Fibroblast of the aortic adventitia (primary cell): ENCODE measurements at regions not wholly inside any gene's neighbourhood (a gene's known extent, or its start where the extent isn't known, plus 50 kb on each side); places are given as distances from the start of the nearest gene placed in this dataset.
A peak's percentile ranks its signal among the peaks of the same experiment; 100 is the strongest.
"Not testable (repeated sequence)": the region's sequence is repeated elsewhere in the genome, so short reads cannot be mapped to it uniquely, and the experiment has no call there.

Source experiments
- DNase-seq: peaks from one replicate; pipeline ENCODE4 v3.0.0-alpha.2; 2010; ENCODE audit warnings: low read depth
- H3K4me3 ChIP-seq: 2 replicates; pipeline ENCODE4 v1.5.1; 2011; ENCODE audit warnings: low read depth, mild to moderate bottlenecking, control low read depth, low read length, moderate library complexity
- TF ChIP-seq, protein P1 (sequence below): IDR thresholded peaks from 2 replicates; pipeline ENCODE4 v1.5.1; 2011; ENCODE audit warnings: mild to moderate bottlenecking, low read length, control low read depth, inconsistent platforms; ENCODE audit not compliant: insufficient read depth

DNA sequence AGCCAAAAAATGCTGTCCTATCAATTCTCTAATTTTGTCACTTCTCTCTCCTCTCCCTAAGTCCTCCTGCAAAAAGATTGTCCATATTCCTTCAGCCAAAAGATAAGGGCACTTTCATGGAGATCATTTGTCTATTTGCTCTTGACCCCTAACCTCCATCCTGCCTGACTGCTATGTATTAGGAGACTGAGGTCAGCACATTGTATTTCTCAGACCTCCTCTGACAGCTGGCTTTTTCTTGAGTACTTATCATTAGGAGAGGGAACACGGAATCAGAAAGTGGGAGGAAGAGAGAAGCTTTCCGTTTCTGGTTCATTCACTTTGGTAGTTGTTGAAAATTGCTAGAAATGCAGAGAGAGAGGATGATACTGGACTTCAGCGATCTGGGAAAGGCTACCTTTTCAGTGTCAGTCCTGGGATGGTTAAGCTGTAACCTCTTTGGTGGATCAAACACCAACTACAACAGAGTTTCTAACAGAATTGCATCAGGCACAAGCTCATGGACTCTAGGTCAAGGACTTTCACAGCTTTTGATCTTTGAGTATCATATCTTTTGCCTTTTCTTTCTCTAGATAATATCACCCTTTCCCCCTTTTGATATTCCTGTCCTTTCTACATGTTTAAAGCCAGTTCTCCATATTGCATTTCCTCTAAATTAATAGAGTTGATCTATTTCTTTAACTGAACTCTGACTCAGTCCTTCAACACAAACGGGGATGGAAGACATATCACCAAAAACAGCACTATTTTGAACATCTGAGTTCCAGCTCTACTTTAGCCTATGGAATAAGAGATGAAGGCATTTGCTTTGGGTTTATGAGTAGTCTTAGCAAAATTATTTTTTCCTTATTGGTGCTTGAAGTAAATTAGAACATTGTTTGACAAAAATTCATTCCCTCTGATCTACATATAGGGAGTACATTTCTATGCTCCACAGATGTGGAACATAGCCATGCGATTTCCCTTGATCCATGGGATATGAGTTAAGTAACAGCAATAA, 63.3 kb upstream of the KYNU start:
- no peak overlapping the region for H3K4me3 ChIP-seq
- no peak for DNase-seq
- TF ChIP-seq, protein P1, sequence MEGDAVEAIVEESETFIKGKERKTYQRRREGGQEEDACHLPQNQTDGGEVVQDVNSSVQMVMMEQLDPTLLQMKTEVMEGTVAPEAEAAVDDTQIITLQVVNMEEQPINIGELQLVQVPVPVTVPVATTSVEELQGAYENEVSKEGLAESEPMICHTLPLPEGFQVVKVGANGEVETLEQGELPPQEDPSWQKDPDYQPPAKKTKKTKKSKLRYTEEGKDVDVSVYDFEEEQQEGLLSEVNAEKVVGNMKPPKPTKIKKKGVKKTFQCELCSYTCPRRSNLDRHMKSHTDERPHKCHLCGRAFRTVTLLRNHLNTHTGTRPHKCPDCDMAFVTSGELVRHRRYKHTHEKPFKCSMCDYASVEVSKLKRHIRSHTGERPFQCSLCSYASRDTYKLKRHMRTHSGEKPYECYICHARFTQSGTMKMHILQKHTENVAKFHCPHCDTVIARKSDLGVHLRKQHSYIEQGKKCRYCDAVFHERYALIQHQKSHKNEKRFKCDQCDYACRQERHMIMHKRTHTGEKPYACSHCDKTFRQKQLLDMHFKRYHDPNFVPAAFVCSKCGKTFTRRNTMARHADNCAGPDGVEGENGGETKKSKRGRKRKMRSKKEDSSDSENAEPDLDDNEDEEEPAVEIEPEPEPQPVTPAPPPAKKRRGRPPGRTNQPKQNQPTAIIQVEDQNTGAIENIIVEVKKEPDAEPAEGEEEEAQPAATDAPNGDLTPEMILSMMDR = no peak

DNA sequence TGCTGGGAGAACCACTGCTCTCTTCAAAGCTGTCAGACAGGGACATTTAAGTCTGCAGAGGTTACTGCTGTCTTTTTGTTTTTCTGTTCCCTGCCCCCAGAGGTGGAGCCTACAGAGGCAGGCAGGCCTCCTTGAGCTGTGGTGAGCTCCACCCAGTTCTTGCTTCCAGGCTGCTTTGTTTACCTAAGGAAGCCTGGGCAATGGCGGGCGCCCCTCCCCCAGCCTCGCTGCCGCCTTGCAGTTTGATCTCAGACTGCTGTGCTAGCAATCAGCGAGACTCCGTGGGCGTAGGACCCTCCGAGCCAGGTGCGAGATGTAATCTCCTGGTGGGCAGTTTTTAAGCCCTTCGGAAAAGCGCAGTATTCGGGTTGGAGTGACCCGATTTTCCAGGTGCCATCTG, 65.8 kb upstream of the KYNU start:
- DNase-seq, H3K4me3 ChIP-seq: not testable (repeated sequence)

DNA sequence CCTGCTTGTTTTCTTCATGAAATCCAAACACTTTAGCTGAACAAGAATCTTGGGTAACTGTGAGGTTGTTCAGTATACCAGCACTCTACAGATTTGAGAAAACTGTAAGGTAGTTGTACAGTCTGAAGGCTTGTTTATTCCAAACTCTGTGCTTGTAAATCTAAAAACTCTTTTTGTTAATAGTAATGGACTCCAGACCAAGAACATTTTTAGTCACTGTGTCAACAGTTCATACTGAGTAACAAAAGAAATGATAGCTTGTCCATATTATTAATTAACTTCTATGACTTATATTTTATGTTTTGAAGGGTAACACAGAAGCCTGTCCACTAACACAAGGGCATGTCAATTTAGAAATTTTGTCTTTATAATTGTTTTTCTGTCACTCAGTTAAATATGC, 72.2 kb upstream of the KYNU start:
- TF ChIP-seq, protein P1 = no peak
- H3K4me3 ChIP-seq = no peak overlapping the region
- DNase-seq = no peak

DNA sequence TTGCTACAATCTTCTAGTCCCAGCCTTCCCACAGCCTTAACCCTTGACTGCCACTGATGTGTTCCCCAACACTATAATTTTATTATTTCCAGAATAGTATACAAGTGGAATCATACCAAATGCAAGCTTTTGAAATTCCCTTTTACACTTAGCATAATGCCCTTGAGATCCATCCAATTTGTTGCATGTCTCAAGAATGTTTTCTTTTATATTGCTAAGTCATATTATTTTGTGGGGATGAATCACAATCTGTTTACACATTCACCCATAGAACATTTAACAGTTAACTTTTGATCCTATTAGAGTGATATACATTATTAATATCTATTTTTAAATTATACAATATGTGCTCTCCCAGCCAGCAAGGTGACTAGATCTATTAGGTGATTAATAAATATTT, 74.3 kb upstream of the KYNU start:
- no peak for DNase-seq
- TF ChIP-seq, protein P1 = no peak

DNA sequence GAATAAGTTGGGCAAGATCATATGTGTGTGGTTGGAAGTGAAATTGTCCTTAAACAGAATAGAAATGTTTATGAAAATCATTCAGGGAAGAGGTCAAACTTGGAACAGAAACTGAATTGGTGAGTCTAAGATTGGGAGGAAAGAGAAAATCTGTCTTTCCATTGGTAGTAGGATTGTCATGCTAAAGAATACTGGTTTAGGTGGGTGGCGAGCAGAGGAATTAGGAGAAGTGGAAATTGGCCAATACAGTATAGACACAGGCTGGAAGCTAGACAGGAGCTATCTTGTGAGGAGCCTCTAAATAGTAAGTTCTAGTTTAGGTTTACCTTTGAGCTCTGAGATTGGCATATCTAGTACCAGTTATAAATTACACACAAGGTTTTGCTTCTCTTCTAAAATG, 80.9 kb upstream of the KYNU start:
- TF ChIP-seq, protein P1 = no peak

More for the DNA sequence above, 74.3 kb upstream of the KYNU start:
- H3K4me3 ChIP-seq = no peak overlapping the region

DNA sequence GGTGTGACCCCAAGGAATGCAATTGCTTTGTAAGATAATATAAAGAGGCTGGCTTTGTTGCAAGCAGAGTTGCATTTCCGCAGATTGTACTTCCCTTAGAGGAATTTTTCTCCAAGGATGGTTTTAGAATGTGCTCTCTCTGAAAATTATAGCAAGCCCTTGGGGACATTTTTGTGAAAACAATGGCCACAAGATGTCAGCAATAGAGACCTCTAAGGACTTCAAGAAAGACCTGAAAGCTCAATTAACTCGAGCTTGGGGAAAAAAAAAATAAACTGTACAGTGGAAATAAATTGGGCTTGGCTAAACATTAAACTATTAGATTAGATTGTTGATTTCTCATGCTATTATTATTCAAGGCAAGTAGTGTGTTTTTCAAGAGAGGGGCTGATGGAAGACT, 81.3 kb upstream of the KYNU start:
- no peak overlapping the region for H3K4me3 ChIP-seq
- TF ChIP-seq, protein P1 = no peak
- DNase-seq = peak; percentile 3

More for the DNA sequence above, 80.9 kb upstream of the KYNU start:
- no peak for DNase-seq
- H3K4me3 ChIP-seq = no peak overlapping the region

DNA sequence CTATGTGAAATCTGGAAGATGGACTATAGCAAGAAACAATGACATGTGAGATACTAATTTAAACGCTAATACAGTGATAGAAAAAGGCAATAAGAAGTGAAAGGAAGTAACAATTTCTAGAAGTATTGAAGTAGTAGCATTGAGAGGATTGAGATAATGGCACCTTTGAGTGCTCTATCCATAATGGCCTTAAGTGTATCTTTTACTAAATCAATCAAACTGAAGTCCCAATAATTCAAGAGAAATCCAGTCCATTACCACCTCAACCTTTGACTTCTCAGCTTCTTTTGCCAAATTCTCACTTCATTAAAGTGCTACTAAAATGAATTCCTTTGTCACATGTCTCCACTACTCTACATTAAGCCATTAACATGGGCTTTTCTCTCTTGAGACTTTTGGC, 82.6 kb upstream of the KYNU start:
- no peak for DNase-seq
- no peak overlapping the region for H3K4me3 ChIP-seq
- TF ChIP-seq, protein P1 = no peak

DNA sequence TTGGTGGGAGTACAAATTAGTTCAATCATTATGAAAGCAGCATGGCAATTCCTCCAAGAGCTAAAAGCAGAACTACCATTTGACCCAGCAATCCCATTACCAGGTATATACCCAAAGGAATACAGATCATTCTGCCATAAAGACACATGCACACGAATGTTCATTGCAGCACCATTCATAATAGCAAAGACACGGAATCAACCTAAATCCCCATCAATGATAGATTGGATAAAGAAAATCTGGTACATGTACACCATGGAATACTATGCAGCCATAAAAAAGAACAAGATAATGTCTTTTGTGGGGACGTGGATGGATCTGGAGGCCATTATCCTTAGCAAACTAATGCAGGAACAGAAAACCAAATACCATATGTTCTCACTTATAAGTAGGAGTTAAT, 85.1 kb upstream of the KYNU start:
- DNase-seq, H3K4me3 ChIP-seq: not testable (repeated sequence)
